SK-N-SH (cell line): ENCODE measurements at regions not wholly inside any gene's neighbourhood (a gene's known extent, or its start where the extent isn't known, plus 50 kb on each side); places are given as distances from the start of the nearest gene placed in this dataset.

Experiments
- CTCF ChIA-PET: fragments of 300-600, 350-600 bp; formaldehyde crosslinking; extraction: SDS; loops from one replicate; lab custom pipeline; 2021; lab: Yijun Ruan, JAX
- POLR2A ChIA-PET: fragments of 350-600 bp; sonication (Branson Sonifier 250); formaldehyde crosslinking; extraction: SDS; loops from one replicate; lab custom pipeline; 2020; ENCODE audit warnings: antibody characterized with exemption, inconsistent platforms; lab: Yijun Ruan, JAX
- DNase-seq: peaks from one replicate; pipeline ENCODE4 v3.0.0; 2012
- H2AFZ ChIP-seq: fragments of 200-600 bp; sonication (generic); 2 replicates; pipeline ENCODE4 v1.8.1; 2016; ENCODE audit warnings: antibody characterized with exemption, mild to moderate bottlenecking, low read depth
- H3F3A ChIP-seq: fragments of 200-600 bp; sonication (generic); replicated peaks from 2 replicates; pipeline ENCODE3; 2016; ENCODE audit warnings: antibody characterized with exemption, mild to moderate bottlenecking; ENCODE audit not compliant: insufficient read depth
- H3K27ac ChIP-seq, 2 experiments: fragments of 200-500 bp in 1 of 2; fragments of 200-600 bp in 1 of 2; sonication (Bioruptor generic) in 1 of 2; sonication (generic), shearing (Covaris generic) in 1 of 2; 2 replicates each; pipeline versions ENCODE4 v1.5.1 to v1.6.1; 2014 to 2016; ENCODE audit warnings: low read depth in 2 of 2, inconsistent platforms in 1 of 2, low read length in 1 of 2, mild to moderate bottlenecking in 1 of 2, mixed read lengths in 1 of 2
- H3K27me3 ChIP-seq: fragments of 200-600 bp; sonication (generic), shearing (Covaris generic); 2 replicates; pipeline ENCODE4 v1.6.1; 2016; ENCODE audit warnings: mixed run types; ENCODE audit not compliant: insufficient read depth
- H3K36me3 ChIP-seq, 2 experiments: fragments of 200-500 bp in 1 of 2; fragments of 200-600 bp in 1 of 2; sonication (Bioruptor generic) in 1 of 2; sonication (generic) in 1 of 2; replicated peaks in 1 of 2; 2 replicates each; pipeline versions ENCODE3 to v1.5.1; 2014 to 2016; ENCODE audit warnings: low read length in 1 of 2, mild to moderate bottlenecking in 1 of 2; ENCODE audit not compliant: insufficient read depth in 2 of 2, control insufficient read depth in 1 of 2
- H3K4me1 ChIP-seq, 2 experiments: fragments of 200-500 bp in 1 of 2; fragments of 200-600 bp in 1 of 2; sonication (Bioruptor generic) in 1 of 2; sonication (generic), shearing (Covaris generic) in 1 of 2; 2 replicates each; pipeline versions ENCODE4 v1.5.1 to v1.6.1; 2014 to 2016; ENCODE audit warnings: low read depth in 1 of 2, low read length in 1 of 2, mixed run types in 1 of 2; ENCODE audit not compliant: insufficient read depth in 2 of 2, control insufficient read depth in 1 of 2
- H3K4me2 ChIP-seq: fragments of 200-600 bp; sonication (generic), shearing (Covaris generic); 2 replicates; pipeline ENCODE4 v1.6.1; 2017; ENCODE audit warnings: mixed run types
- H3K4me3 ChIP-seq, 2 experiments: fragments of 200-500 bp in 1 of 2; fragments of 200-600 bp in 1 of 2; sonication (Bioruptor generic) in 1 of 2; sonication (generic), shearing (Covaris generic) in 1 of 2; 2 replicates each; pipeline versions ENCODE4 v1.5.1 to v1.8.1; 2014 to 2016; ENCODE audit warnings: low read depth in 2 of 2, inconsistent platforms in 1 of 2, low read length in 1 of 2, mild to moderate bottlenecking in 1 of 2, mixed read lengths in 1 of 2, moderate library complexity in 1 of 2
- H3K79me2 ChIP-seq: fragments of 200-600 bp; sonication (generic); 2 replicates; pipeline ENCODE4 v1.8.1; 2017; ENCODE audit warnings: mild to moderate bottlenecking; ENCODE audit not compliant: insufficient read depth
- H3K9ac ChIP-seq: fragments of 200-600 bp; sonication (generic); 2 replicates; pipeline ENCODE4 v1.6.1; 2017; ENCODE audit warnings: mixed run types
- H3K9me2 ChIP-seq: fragments of 200-600 bp; sonication (generic); 2 replicates; pipeline ENCODE4 v1.6.1; 2017; ENCODE audit warnings: mixed run types
- H3K9me3 ChIP-seq: fragments of 200-600 bp; sonication (generic); 2 replicates; pipeline ENCODE4 v1.6.1; 2017; ENCODE audit warnings: mixed run types, mild to moderate bottlenecking, moderate library complexity
- H4K20me1 ChIP-seq: fragments of 200-600 bp; sonication (generic); 2 replicates; pipeline ENCODE4 v1.6.1; 2017; ENCODE audit warnings: mild to moderate bottlenecking, mixed run types; ENCODE audit not compliant: insufficient read depth
- JUND ChIP-seq: IDR thresholded peaks from 2 replicates; pipeline ENCODE4 v1.4.0; 2012
- MEF2A ChIP-seq: IDR thresholded peaks from 2 replicates; pipeline ENCODE4 v1.4.0; 2012; ENCODE audit warnings: low read depth, borderline replicate concordance
- MXI1 ChIP-seq: IDR thresholded peaks from 2 replicates; pipeline ENCODE4 v1.6.1; 2012; ENCODE audit warnings: mild to moderate bottlenecking, low read depth, low read length, improper control_type of control experiment
- NFIC ChIP-seq: IDR thresholded peaks from 2 replicates; pipeline ENCODE4 v1.4.0; 2012; ENCODE audit warnings: borderline replicate concordance
- NRF1 ChIP-seq: IDR thresholded peaks from 2 replicates; pipeline ENCODE4 v1.6.1; 2012; ENCODE audit warnings: low read depth, mild to moderate bottlenecking, low read length
- RAD21 ChIP-seq: IDR thresholded peaks from 2 replicates; pipeline ENCODE4 v1.6.1; 2012; ENCODE audit warnings: mild to moderate bottlenecking, low read length
- SMC3 ChIP-seq: IDR thresholded peaks from 2 replicates; pipeline ENCODE4 v1.6.1; 2012; ENCODE audit warnings: low read depth, low read length, improper control_type of control experiment
- TCF12 ChIP-seq: IDR thresholded peaks from 2 replicates; pipeline ENCODE4 v1.4.0; 2012
- WGBS: methylation state at CpG from one replicate; pipeline ENCODE4 v1.1.6; 2017; ENCODE audit warnings: low lambda C conversion rate; 5-methylcytosine and 5-hydroxymethylcytosine counted together
- TF ChIP-seq, protein P1 (sequence below): IDR thresholded peaks from 2 replicates; pipeline ENCODE4 v1.6.1; 2012; ENCODE audit warnings: mild to moderate bottlenecking, low read depth, low read length, moderate library complexity
- TF ChIP-seq, protein P2 (sequence below): IDR thresholded peaks from 2 replicates; pipeline ENCODE4; 2012
- TF ChIP-seq, protein P3 (sequence below): IDR thresholded peaks from 2 replicates; pipeline ENCODE4 v1.4.0; 2012; ENCODE audit warnings: low read depth, borderline replicate concordance
- TF ChIP-seq, protein P4 (sequence below): fragments of 150-350 bp; IDR thresholded peaks from 2 replicates; pipeline ENCODE4 v1.6.1; 2017; ENCODE audit warnings: antibody characterized with exemption, low read length, low read depth, borderline replicate concordance
- TF ChIP-seq, protein P5 (sequence below): IDR thresholded peaks from 2 replicates; pipeline ENCODE4 v1.4.0; 2012; ENCODE audit warnings: low read depth

DNA sequence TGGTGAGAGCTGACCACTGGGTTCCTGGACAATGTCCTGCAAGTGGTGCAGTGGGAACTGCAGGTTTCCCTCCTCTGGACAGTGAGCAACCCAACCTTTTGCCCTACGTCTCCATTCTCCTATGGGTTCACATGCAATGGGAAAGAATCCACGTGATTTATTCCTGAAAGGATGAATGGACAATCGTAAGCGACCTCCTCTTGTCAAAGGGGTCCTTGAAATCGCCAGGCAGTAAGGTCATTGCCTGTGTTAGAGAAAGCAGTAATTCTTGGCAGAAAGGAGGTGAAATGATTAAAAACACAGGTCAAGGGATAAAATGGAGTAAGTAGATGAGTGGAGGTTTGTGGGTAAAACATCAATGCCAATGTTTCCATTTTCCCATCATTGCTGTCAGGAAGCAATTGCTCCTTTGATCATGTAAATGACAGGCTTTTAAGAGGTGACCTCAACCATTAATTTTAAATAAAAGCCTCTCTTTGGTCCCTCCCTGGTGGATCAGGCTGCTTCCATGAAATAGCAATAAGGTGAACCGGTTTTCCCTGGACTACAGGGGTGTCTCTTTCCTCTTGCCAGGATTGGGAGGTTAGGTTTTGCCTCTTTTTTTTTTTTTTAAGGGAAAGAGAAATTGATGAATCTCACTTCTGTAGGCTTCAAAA, 330.0 kb upstream of the PRKCQ start:
- H4K20me1 ChIP-seq: peaks cover 3% of the 10 kb centered on the region; the same call in 1 of the 2 replicates
- TF ChIP-seq RAD21 (no peak), NFIC (no peak), JUND (no peak)
- TF ChIP-seq, protein P1, sequence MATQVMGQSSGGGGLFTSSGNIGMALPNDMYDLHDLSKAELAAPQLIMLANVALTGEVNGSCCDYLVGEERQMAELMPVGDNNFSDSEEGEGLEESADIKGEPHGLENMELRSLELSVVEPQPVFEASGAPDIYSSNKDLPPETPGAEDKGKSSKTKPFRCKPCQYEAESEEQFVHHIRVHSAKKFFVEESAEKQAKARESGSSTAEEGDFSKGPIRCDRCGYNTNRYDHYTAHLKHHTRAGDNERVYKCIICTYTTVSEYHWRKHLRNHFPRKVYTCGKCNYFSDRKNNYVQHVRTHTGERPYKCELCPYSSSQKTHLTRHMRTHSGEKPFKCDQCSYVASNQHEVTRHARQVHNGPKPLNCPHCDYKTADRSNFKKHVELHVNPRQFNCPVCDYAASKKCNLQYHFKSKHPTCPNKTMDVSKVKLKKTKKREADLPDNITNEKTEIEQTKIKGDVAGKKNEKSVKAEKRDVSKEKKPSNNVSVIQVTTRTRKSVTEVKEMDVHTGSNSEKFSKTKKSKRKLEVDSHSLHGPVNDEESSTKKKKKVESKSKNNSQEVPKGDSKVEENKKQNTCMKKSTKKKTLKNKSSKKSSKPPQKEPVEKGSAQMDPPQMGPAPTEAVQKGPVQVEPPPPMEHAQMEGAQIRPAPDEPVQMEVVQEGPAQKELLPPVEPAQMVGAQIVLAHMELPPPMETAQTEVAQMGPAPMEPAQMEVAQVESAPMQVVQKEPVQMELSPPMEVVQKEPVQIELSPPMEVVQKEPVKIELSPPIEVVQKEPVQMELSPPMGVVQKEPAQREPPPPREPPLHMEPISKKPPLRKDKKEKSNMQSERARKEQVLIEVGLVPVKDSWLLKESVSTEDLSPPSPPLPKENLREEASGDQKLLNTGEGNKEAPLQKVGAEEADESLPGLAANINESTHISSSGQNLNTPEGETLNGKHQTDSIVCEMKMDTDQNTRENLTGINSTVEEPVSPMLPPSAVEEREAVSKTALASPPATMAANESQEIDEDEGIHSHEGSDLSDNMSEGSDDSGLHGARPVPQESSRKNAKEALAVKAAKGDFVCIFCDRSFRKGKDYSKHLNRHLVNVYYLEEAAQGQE: no peak
- 51% methylated on average over 6 of the region's 6 CpGs for WGBS

DNA sequence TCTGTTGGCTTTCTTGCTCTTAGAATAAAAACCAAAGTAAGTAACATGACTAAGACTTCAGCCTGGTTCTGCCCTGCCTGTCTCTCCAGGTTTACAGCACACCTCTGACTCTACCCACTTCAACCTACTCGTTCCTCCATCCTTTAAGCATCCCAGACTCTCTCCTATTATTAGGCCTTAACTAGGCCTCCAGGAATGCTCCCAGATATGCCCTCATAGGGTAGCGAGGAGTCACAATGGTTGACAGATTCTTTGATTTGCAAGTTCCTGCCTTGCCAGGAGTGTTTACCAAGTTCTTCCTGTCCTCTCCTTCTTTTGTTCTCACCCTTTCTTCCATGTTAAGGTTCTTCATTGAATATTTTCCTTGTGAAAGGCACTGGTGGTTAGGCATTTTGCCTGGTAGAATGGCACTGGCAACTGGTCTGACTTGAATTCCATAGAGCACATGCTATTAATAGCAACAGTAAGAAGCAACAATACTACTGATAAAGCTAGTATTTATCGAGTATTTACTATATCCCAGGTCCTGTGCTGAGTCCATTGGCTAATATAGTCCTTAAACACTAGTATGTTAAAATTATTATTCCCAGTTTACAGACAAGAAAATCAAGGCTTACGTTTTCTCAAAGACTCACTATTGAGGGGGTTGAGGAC, 327.9 kb upstream of the PRKCQ start:
- whole genome bisulfite sequencing: 18% methylated on average over 4 of the region's 4 CpGs
- peaks cover 3% of the 10 kb centered on the region; the same call in 1 of the 2 replicates for H4K20me1 ChIP-seq
- DNase-seq: no peak
- H3K4me1 ChIP-seq: peaks cover 0 to 4% of the 10 kb centered on the region in 2 experiments; a peak in 2 of 4 replicates
- no peak overlapping the region for H3K27ac ChIP-seq
- H3K4me2 ChIP-seq: no peak overlapping the region
- no peak overlapping the region for H3K4me3 ChIP-seq
- TF ChIP-seq, protein P2, sequence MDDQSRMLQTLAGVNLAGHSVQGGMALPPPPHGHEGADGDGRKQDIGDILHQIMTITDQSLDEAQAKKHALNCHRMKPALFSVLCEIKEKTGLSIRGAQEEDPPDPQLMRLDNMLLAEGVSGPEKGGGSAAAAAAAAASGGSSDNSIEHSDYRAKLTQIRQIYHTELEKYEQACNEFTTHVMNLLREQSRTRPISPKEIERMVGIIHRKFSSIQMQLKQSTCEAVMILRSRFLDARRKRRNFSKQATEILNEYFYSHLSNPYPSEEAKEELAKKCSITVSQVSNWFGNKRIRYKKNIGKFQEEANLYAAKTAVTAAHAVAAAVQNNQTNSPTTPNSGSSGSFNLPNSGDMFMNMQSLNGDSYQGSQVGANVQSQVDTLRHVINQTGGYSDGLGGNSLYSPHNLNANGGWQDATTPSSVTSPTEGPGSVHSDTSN: no peak
- no peak for TF ChIP-seq SMC3
- TF ChIP-seq, protein P3, sequence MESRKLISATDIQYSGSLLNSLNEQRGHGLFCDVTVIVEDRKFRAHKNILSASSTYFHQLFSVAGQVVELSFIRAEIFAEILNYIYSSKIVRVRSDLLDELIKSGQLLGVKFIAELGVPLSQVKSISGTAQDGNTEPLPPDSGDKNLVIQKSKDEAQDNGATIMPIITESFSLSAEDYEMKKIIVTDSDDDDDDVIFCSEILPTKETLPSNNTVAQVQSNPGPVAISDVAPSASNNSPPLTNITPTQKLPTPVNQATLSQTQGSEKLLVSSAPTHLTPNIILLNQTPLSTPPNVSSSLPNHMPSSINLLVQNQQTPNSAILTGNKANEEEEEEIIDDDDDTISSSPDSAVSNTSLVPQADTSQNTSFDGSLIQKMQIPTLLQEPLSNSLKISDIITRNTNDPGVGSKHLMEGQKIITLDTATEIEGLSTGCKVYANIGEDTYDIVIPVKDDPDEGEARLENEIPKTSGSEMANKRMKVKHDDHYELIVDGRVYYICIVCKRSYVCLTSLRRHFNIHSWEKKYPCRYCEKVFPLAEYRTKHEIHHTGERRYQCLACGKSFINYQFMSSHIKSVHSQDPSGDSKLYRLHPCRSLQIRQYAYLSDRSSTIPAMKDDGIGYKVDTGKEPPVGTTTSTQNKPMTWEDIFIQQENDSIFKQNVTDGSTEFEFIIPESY: no peak
- no peak for TF ChIP-seq MXI1
- TF ChIP-seq TCF12: no peak
- TF ChIP-seq MEF2A: no peak
- TF ChIP-seq, protein P4, sequence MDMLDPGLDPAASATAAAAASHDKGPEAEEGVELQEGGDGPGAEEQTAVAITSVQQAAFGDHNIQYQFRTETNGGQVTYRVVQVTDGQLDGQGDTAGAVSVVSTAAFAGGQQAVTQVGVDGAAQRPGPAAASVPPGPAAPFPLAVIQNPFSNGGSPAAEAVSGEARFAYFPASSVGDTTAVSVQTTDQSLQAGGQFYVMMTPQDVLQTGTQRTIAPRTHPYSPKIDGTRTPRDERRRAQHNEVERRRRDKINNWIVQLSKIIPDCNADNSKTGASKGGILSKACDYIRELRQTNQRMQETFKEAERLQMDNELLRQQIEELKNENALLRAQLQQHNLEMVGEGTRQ: no peak
- TF ChIP-seq, protein P5, sequence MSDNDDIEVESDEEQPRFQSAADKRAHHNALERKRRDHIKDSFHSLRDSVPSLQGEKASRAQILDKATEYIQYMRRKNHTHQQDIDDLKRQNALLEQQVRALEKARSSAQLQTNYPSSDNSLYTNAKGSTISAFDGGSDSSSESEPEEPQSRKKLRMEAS: no peak
- TF ChIP-seq RAD21: no peak
- no peak for TF ChIP-seq NRF1
- no peaks in the 10 kb centered on the region for H3K36me3 ChIP-seq
- CTCF ChIA-PET: interaction anchor here (0.9 kb wide), 1 partner anchor 13 kb away, joined by 3 read pairs; no protein-coding TSS in a partner anchor
- no peak overlapping the region for H3K9ac ChIP-seq
- no peaks in the 10 kb centered on the region for H3K9me2 ChIP-seq
- H3K27me3 ChIP-seq: no peaks in the 10 kb centered on the region; the same call in none of the 2 replicates
- H3K9me3 ChIP-seq: no peaks in the 10 kb centered on the region
- peaks cover 5% of the 10 kb centered on the region for H3F3A ChIP-seq
- POLR2A ChIA-PET: no interaction called here
- H2AFZ ChIP-seq: no peak overlapping the region
- no peaks in the 10 kb centered on the region for H3K79me2 ChIP-seq

More for the DNA sequence above, 330.0 kb upstream of the PRKCQ start:
- no peak for DNase-seq
- H3K9me2 ChIP-seq: no peaks in the 10 kb centered on the region
- no peaks in the 10 kb centered on the region for H3K9me3 ChIP-seq
- no peak overlapping the region for H3K4me3 ChIP-seq
- H3K9ac ChIP-seq: no peak overlapping the region
- H2AFZ ChIP-seq: no peak overlapping the region
- H3K4me1 ChIP-seq: peaks cover 0 to 7% of the 10 kb centered on the region in 2 experiments; a peak in 2 of 4 replicates
- H3K27ac ChIP-seq: no peak overlapping the region
- no peaks in the 10 kb centered on the region for H3K36me3 ChIP-seq
- H3K27me3 ChIP-seq: no peaks in the 10 kb centered on the region; the same call in 1 of the 2 replicates
- ChIA-PET CTCF (interaction anchor here (2.0 kb wide), 1 partner anchor 10 kb away, joined by 5 read pairs; no protein-coding TSS in a partner anchor), POLR2A (no interaction called here)
- no peaks in the 10 kb centered on the region for H3K79me2 ChIP-seq
- no peak overlapping the region for H3K4me2 ChIP-seq
- H3F3A ChIP-seq: peaks cover 5% of the 10 kb centered on the region
